ENCODE measurements at regions not wholly inside any gene's neighbourhood (a gene's known extent, or its start where the extent isn't known, plus 50 kb on each side); places are given as distances from the start of the nearest gene placed in this dataset.
"Not testable (repeated sequence)": the region's sequence is repeated elsewhere in the genome, so short reads cannot be mapped to it uniquely, and the experiment has no call there.

- intact Hi-C loops (cut with DNase I): no loop called here
- WGBS, 2 donors: 69 to 72% methylated on average over 2 of the region's 2 CpGs
- TF ChIP-seq POLR2A (IDR thresholded peaks at IDR 0.05): no peak
- no peak for TF ChIP-seq CTCF (IDR thresholded peaks at IDR 0.05)
Observed at GRCh38 chr10:21423338-21423737, 102.1 kb downstream of the SKIDA1 start.

DNA sequence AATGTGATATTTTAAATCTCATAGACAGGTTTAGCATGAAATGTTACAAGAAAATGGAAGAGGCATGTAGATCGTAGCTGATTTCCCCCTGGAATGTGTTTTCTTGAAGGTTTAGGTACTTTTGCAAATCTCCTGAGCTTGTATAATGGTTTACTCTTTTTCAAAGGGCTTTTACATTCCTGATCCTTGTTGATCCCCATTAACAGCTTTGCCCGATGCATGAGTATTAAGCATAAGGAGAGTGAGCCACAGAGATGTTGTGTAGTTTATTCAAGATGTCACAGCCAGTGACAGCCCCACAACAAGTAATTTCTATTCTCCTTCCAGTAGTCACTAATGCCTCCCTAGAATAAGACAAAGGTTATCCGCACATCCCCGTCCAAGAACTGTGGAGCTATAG lies 103.7 kb downstream of the SKIDA1 start:
- TF ChIP-seq POLR2A (IDR thresholded peaks at IDR 0.05) (no peak), CTCF (IDR thresholded peaks at IDR 0.05) (no peak)
- DNase-seq: no peak
- no peaks in the 10 kb centered on the region for H3K27me3 ChIP-seq
- 90 to 91% methylated on average over 4 of the region's 4 CpGs for WGBS, 2 donors
- H3K4me1 ChIP-seq: no peaks in the 10 kb centered on the region
- H3K36me3 ChIP-seq (replicated peaks in 1 of 2; ENCODE audit: insufficient read depth in 1 of 2, low read depth in 2 of 2): no peaks in the 10 kb centered on the region
- no peak overlapping the region for H3K27ac ChIP-seq
- no peak overlapping the region for H3K4me3 ChIP-seq
- ATAC-seq: no peak
- intact Hi-C loops (cut with DNase I): no loop called here
- H3K9me3 ChIP-seq: no peaks in the 10 kb centered on the region

More at GRCh38 chr10:21423338-21423737, 102.1 kb downstream of the SKIDA1 start:
- ATAC-seq (no peak), DNase-seq (no peak)
- Histone ChIP-seq H3K4me1 (no peaks in the 10 kb centered on the region), H3K27me3 (no peaks in the 10 kb centered on the region), H3K9me3 (no peaks in the 10 kb centered on the region), H3K36me3 (replicated peaks in 1 of 2; ENCODE audit: insufficient read depth in 1 of 2, low read depth in 2 of 2) (no peaks in the 10 kb centered on the region), H3K4me3 (no peak overlapping the region), H3K27ac (no peak overlapping the region)

DNA sequence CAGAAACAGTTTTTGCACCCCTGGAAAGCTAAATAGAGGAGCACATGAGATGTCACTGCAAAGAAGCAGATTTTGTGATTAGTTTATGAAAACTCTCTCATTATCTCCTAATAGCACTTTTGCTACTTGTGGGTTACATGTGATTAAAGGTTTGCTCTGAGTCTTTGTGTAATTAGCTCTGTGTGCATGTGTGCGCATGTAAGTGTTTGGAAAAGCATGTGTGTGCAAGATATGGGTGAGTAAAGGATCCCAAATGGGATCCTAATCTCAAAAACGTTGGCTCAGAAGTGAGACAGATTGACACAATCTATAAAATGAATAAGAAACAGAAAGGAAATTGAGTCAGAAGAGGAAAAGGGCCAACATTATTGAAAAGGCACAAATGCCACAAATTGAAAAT lies 104.5 kb downstream of the SKIDA1 start:
- Histone ChIP-seq H3K4me1 (no peaks in the 10 kb centered on the region), H3K27me3 (no peaks in the 10 kb centered on the region), H3K36me3 (replicated peaks in 1 of 2; ENCODE audit: insufficient read depth in 1 of 2, low read depth in 2 of 2) (no peaks in the 10 kb centered on the region), H3K9me3 (no peaks in the 10 kb centered on the region), H3K27ac (no peak overlapping the region), H3K4me3 (no peak overlapping the region)
- WGBS, 2 donors: 39 to 48% methylated on average over 2 of the region's 2 CpGs
- TF ChIP-seq POLR2A (IDR thresholded peaks at IDR 0.05) (no peak), CTCF (IDR thresholded peaks at IDR 0.05) (no peak)
- intact Hi-C loops (cut with DNase I): no loop called here
- DNase-seq: no peak
- ATAC-seq: no peak

GRCh38 chr10:21418981-21419576 lies 106.4 kb downstream of the SKIDA1 start:
- H3K27me3 ChIP-seq; H3K36me3 ChIP-seq (replicated peaks in 1 of 2; ENCODE audit: insufficient read depth in 1 of 2, low read depth in 2 of 2); DNase-seq; H3K27ac ChIP-seq; H3K9me3 ChIP-seq; ATAC-seq; H3K4me3 ChIP-seq; H3K4me1 ChIP-seq; intact Hi-C loops (cut with DNase I): not testable (repeated sequence)
- WGBS, 2 donors: 79 to 87% methylated on average over 5 of the region's 5 CpGs

DNA sequence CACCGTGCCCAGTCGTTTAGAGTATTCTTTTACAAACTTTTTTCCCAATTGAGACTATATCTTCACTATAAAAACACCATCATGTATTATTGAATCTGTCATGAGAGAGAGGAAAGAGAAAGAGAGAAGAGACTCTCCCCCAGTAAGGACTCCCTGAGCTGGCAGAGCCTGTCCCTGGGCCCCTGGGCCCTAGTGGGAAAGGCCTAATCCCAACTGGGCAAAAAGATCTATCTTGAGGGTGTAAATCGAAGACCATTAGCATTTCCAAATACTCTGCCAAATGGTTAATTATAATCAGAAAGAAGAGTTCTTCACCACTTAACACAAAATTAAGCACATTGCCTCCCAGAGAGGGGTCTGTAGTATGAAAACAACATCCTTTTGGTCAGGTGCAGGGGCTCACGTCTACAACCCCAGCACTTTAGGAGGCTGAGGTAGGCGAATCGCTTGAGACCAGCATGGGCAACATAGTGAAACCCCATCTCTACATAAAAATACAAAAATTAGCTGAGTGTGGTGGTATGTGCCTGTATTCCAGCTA lies 108.2 kb downstream of the SKIDA1 start:
- no peaks in the 10 kb centered on the region for H3K4me1 ChIP-seq
- no peaks in the 10 kb centered on the region for H3K36me3 ChIP-seq (replicated peaks in 1 of 2; ENCODE audit: insufficient read depth in 1 of 2, low read depth in 2 of 2)
- intact Hi-C loops (cut with DNase I): no loop called here
- TF ChIP-seq CTCF (IDR thresholded peaks at IDR 0.05): no peak
- no peak for TF ChIP-seq POLR2A (IDR thresholded peaks at IDR 0.05)
- H3K4me3 ChIP-seq: no peak overlapping the region
- H3K9me3 ChIP-seq: no peaks in the 10 kb centered on the region
- no peak overlapping the region for H3K27ac ChIP-seq
- no peak for DNase-seq
- 71 to 80% methylated on average over 6 of the region's 6 CpGs for WGBS, 2 donors
- no peak for ATAC-seq
- H3K27me3 ChIP-seq: no peaks in the 10 kb centered on the region
